Liver (tissue), 3 donors: ENCODE measurements at regions not wholly inside any gene's neighbourhood (a gene's known extent, or its start where the extent isn't known, plus 50 kb on each side); places are given as distances from the start of the nearest gene placed in this dataset.

Experiments
- ATF3 ChIP-seq: IDR thresholded peaks from 2 replicates; pipeline ENCODE4 v1.6.1; 2016; ENCODE audit warnings: antibody characterized with exemption
- EGR1 ChIP-seq, 2 donors: IDR thresholded peaks; 2 replicates each; pipeline ENCODE4 v1.6.1; 2016 to 2018; ENCODE audit warnings: antibody characterized with exemption in 2 of 2, low read depth in 2 of 2
- HNF4A ChIP-seq, 2 donors: conservative IDR thresholded peaks; 2 replicates each; pipeline ENCODE4 v1.6.1; 2016; ENCODE audit warnings: antibody characterized with exemption in 2 of 2, mild to moderate bottlenecking in 2 of 2
- JUND ChIP-seq, 2 donors: IDR thresholded peaks; 2 replicates each; pipeline ENCODE4 v1.6.1; 2016; ENCODE audit warnings: antibody characterized with exemption in 2 of 2
- MAX ChIP-seq: IDR thresholded peaks from 2 replicates; pipeline ENCODE4 v1.6.1; 2016; ENCODE audit warnings: antibody characterized with exemption
- RAD21 ChIP-seq, 2 donors: IDR thresholded peaks; 2 replicates each; pipeline ENCODE4 v1.6.1; 2016; ENCODE audit warnings: antibody characterized with exemption in 2 of 2, mild to moderate bottlenecking in 2 of 2
- RXRA ChIP-seq, 2 donors: IDR thresholded peaks; 2 replicates each; pipeline ENCODE4 v1.6.1; 2017 to 2018; ENCODE audit warnings: antibody characterized with exemption in 2 of 2, mild to moderate bottlenecking in 1 of 2
- SP1 ChIP-seq: IDR thresholded peaks from 2 replicates; pipeline ENCODE4 v1.6.1; 2018; ENCODE audit warnings: antibody characterized with exemption, mild to moderate bottlenecking
- TAF1 ChIP-seq: conservative IDR thresholded peaks from 2 replicates; pipeline ENCODE4 v1.6.1; 2016; ENCODE audit warnings: antibody characterized with exemption, mild to moderate bottlenecking
- TF ChIP-seq, protein P1 (sequence below): fragments of 150-350 bp; IDR thresholded peaks from 2 replicates; pipeline ENCODE4 v1.5.1; 2017; ENCODE audit warnings: improper control_type of control experiment, low read depth, low read length; ENCODE audit not compliant: missing input control
- TF ChIP-seq, protein P2 (sequence below): IDR thresholded peaks from 2 replicates; pipeline ENCODE4 v1.6.1; 2016; ENCODE audit warnings: antibody characterized with exemption, mild to moderate bottlenecking
- TF ChIP-seq, protein P3 (sequence below): IDR thresholded peaks from 2 replicates; pipeline ENCODE4 v1.6.1; 2016; ENCODE audit warnings: antibody characterized with exemption
- donor health status: healthy.
- donor health status: healthy.

DNA sequence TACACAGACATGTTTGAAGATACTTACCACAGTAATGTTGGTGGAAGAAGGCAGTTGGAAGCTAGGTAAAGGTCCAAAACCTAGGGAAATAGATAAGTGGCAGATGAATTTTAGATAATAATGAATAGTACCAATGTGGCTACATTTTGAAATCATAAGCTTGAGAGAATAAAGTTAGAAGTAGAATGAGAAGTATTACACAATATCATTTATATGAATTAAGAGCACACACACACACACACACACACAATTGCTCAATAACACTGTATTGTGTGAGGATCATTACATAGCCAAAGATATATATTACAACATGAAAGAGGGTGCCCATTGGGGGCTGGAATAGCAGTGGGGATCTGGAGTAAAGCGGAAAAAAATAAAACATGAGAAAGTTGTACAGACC is 149.0 kb upstream of the EYA4 start:
- TF ChIP-seq, protein P1, sequence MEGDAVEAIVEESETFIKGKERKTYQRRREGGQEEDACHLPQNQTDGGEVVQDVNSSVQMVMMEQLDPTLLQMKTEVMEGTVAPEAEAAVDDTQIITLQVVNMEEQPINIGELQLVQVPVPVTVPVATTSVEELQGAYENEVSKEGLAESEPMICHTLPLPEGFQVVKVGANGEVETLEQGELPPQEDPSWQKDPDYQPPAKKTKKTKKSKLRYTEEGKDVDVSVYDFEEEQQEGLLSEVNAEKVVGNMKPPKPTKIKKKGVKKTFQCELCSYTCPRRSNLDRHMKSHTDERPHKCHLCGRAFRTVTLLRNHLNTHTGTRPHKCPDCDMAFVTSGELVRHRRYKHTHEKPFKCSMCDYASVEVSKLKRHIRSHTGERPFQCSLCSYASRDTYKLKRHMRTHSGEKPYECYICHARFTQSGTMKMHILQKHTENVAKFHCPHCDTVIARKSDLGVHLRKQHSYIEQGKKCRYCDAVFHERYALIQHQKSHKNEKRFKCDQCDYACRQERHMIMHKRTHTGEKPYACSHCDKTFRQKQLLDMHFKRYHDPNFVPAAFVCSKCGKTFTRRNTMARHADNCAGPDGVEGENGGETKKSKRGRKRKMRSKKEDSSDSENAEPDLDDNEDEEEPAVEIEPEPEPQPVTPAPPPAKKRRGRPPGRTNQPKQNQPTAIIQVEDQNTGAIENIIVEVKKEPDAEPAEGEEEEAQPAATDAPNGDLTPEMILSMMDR = no peak
- TF ChIP-seq, protein P2, sequence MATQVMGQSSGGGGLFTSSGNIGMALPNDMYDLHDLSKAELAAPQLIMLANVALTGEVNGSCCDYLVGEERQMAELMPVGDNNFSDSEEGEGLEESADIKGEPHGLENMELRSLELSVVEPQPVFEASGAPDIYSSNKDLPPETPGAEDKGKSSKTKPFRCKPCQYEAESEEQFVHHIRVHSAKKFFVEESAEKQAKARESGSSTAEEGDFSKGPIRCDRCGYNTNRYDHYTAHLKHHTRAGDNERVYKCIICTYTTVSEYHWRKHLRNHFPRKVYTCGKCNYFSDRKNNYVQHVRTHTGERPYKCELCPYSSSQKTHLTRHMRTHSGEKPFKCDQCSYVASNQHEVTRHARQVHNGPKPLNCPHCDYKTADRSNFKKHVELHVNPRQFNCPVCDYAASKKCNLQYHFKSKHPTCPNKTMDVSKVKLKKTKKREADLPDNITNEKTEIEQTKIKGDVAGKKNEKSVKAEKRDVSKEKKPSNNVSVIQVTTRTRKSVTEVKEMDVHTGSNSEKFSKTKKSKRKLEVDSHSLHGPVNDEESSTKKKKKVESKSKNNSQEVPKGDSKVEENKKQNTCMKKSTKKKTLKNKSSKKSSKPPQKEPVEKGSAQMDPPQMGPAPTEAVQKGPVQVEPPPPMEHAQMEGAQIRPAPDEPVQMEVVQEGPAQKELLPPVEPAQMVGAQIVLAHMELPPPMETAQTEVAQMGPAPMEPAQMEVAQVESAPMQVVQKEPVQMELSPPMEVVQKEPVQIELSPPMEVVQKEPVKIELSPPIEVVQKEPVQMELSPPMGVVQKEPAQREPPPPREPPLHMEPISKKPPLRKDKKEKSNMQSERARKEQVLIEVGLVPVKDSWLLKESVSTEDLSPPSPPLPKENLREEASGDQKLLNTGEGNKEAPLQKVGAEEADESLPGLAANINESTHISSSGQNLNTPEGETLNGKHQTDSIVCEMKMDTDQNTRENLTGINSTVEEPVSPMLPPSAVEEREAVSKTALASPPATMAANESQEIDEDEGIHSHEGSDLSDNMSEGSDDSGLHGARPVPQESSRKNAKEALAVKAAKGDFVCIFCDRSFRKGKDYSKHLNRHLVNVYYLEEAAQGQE = no peak
- TF ChIP-seq HNF4A (conservative IDR thresholded peaks at IDR 0.05) (no peak), MAX (no peak), JUND (IDR thresholded peaks at IDR 0.05) (no peak), TAF1 (no peak), RAD21 (IDR thresholded peaks at IDR 0.05) (no peak), ATF3 (no peak), RXRA (IDR thresholded peaks at IDR 0.05) (no peak), SP1 (no peak), EGR1 (IDR thresholded peaks at IDR 0.05; ENCODE audit: low read depth in 2 of 2) (no peak)
- TF ChIP-seq, protein P3, sequence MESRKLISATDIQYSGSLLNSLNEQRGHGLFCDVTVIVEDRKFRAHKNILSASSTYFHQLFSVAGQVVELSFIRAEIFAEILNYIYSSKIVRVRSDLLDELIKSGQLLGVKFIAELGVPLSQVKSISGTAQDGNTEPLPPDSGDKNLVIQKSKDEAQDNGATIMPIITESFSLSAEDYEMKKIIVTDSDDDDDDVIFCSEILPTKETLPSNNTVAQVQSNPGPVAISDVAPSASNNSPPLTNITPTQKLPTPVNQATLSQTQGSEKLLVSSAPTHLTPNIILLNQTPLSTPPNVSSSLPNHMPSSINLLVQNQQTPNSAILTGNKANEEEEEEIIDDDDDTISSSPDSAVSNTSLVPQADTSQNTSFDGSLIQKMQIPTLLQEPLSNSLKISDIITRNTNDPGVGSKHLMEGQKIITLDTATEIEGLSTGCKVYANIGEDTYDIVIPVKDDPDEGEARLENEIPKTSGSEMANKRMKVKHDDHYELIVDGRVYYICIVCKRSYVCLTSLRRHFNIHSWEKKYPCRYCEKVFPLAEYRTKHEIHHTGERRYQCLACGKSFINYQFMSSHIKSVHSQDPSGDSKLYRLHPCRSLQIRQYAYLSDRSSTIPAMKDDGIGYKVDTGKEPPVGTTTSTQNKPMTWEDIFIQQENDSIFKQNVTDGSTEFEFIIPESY = no peak
